OCI-LY1 (cell line): ENCODE measurements at regions not wholly inside any gene's neighbourhood (a gene's known extent, or its start where the extent isn't known, plus 50 kb on each side); places are given as distances from the start of the nearest gene placed in this dataset.

ENCODE experiments used
- H2AFZ ChIP-seq: fragments of 200-600 bp; sonication (generic), shearing (Covaris generic); 2 replicates; pipeline ENCODE4 v1.6.0; 2014; ENCODE audit warnings: antibody characterized with exemption, mild to moderate bottlenecking, low read length
- H3F3A ChIP-seq: fragments of 200-600 bp; sonication (generic), shearing (Covaris generic); 2 replicates; pipeline ENCODE4 v1.6.0; 2014; ENCODE audit warnings: mild to moderate bottlenecking, antibody characterized with exemption, low read length, moderate library complexity; ENCODE audit not compliant: insufficient read depth
- H3K27ac ChIP-seq: fragments of 200-600 bp; sonication (generic); 2 replicates; pipeline ENCODE4 v1.5.1; 2014; ENCODE audit warnings: low read length, mixed run types, mild to moderate bottlenecking, low read depth; ENCODE audit not compliant: poor library complexity, severe bottlenecking
- H3K27me3 ChIP-seq: fragments of 200-600 bp; sonication (generic); 2 replicates; pipeline ENCODE4 v1.6.0; 2014; ENCODE audit warnings: antibody characterized with exemption, mild to moderate bottlenecking, low read length, moderate library complexity; ENCODE audit not compliant: insufficient read depth
- H3K36me3 ChIP-seq: fragments of 200-600 bp; sonication (generic); 2 replicates; pipeline ENCODE4 v1.6.1; 2014; ENCODE audit warnings: mild to moderate bottlenecking, antibody characterized with exemption, low read length, moderate library complexity, mixed read lengths; ENCODE audit not compliant: insufficient read depth
- H3K4me1 ChIP-seq: fragments of 200-600 bp; sonication (generic); 2 replicates; pipeline ENCODE4 v1.5.1; 2014; ENCODE audit warnings: mild to moderate bottlenecking, low read length, moderate library complexity; ENCODE audit not compliant: insufficient read depth, severe bottlenecking
- H3K4me2 ChIP-seq: fragments of 200-600 bp; sonication (generic), shearing (Covaris generic); 2 replicates; pipeline ENCODE4 v1.6.1; 2014; ENCODE audit warnings: low read length
- H3K4me3 ChIP-seq: fragments of 200-600 bp; sonication (generic); 2 replicates; pipeline ENCODE4 v1.5.1; 2014; ENCODE audit warnings: low read length, low read depth, mild to moderate bottlenecking, mixed read lengths; ENCODE audit not compliant: poor library complexity, severe bottlenecking
- H3K79me2 ChIP-seq: fragments of 200-600 bp; shearing (Covaris generic); 2 replicates; pipeline ENCODE4 v1.6.1; 2016; ENCODE audit warnings: mixed run types, low read length, mixed read lengths; ENCODE audit not compliant: insufficient read depth
- H3K9ac ChIP-seq: fragments of 200-600 bp; sonication (generic), shearing (Covaris generic); 2 replicates; pipeline ENCODE4 v1.6.1; 2014; ENCODE audit warnings: mild to moderate bottlenecking, low read length, mixed read lengths
- H3K9me2 ChIP-seq: fragments of 200-600 bp; sonication (generic), shearing (Covaris generic); 2 replicates; pipeline ENCODE4 v1.6.1; 2014; ENCODE audit warnings: low read depth, mild to moderate bottlenecking, low read length, mixed read lengths
- H3K9me3 ChIP-seq: fragments of 200-600 bp; shearing (Covaris generic); 2 replicates; pipeline ENCODE4 v1.6.1; 2014; ENCODE audit warnings: low read length, mixed read lengths
- H4K20me1 ChIP-seq: fragments of 200-600 bp; sonication (generic), shearing (Covaris generic); 2 replicates; pipeline ENCODE4 v1.6.0; 2016; ENCODE audit warnings: mild to moderate bottlenecking, low read length; ENCODE audit not compliant: insufficient read depth
- CTCF ChIP-seq: fragments of 200-600 bp; sonication (generic), shearing (Covaris generic); IDR thresholded peaks from 2 replicates; pipeline ENCODE4 v1.5.1; 2017; ENCODE audit warnings: mild to moderate bottlenecking, antibody characterized with exemption, low read length, moderate library complexity, mixed read lengths
- EZH2 ChIP-seq: fragments of 200-600 bp; sonication (generic), shearing (Covaris generic); IDR thresholded peaks from 2 replicates; pipeline ENCODE4 v1.8.0; 2017; ENCODE audit warnings: borderline replicate concordance, mixed run types, mild to moderate bottlenecking, antibody characterized with exemption, low read length, moderate library complexity, mixed read lengths

DNA sequence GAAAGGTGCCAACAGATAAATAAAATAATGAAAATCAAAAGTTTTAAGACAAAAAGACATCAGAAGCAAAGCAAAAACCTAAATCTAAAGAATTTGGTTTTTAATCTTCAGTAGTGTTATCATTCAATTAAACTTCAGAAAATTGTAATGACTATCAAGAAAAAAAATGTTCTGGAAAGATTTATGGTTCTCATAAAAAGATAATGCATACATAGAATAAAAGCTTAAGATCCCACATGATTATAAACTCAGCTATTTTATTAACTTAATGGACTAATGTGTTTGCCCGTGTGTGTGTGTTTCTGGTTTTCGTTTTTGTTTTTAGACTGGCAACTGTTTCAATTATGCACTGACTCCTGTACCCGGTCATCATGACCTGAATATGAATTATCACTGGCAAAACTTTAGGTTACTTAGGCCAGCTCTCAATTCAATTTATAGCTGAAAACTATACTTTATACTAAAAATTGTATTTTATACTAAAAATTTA is 217.5 kb upstream of the DKK2 start:
- Histone ChIP-seq H3K9ac (no peak overlapping the region), H3K4me3 (no peak overlapping the region), H3K4me2 (no peak overlapping the region), H3K4me1 (no peaks in the 10 kb centered on the region), H4K20me1 (no peaks in the 10 kb centered on the region), H3K9me2 (no peaks in the 10 kb centered on the region), H3K9me3 (no peaks in the 10 kb centered on the region), H2AFZ (no peak overlapping the region), H3K79me2 (no peaks in the 10 kb centered on the region), H3K36me3 (no peaks in the 10 kb centered on the region), H3K27ac (no peak overlapping the region), H3K27me3 (no peaks in the 10 kb centered on the region), H3F3A (no peaks in the 10 kb centered on the region)
- TF ChIP-seq EZH2 (no peak), CTCF (no peak)

DNA sequence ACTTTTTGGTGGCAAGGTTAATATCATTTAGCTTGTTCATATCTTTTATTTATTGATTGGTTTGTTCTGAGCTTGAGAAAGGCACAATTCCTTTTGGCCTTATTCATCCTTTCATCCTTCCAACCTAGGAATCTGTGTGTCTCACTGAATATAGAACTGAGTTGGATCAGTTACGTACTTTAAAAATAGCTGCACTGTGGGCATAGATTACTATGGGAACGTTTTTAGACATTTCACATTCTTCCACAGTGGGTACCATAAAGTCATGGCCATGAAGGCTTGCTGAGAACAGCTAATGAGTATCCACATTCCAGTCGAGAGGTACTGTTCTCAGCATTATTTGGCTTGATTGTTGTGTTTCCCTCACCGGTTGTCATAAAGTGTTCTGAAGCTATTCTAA is 217.0 kb upstream of the DKK2 start:
- Histone ChIP-seq H3K27me3 (no peaks in the 10 kb centered on the region), H3K27ac (no peak overlapping the region), H3K9me3 (no peaks in the 10 kb centered on the region), H3K4me1 (no peaks in the 10 kb centered on the region), H3K4me2 (no peak overlapping the region), H3K4me3 (no peak overlapping the region), H4K20me1 (no peaks in the 10 kb centered on the region), H3K9me2 (no peaks in the 10 kb centered on the region), H3K79me2 (no peaks in the 10 kb centered on the region), H2AFZ (no peak overlapping the region), H3K36me3 (no peaks in the 10 kb centered on the region), H3F3A (no peaks in the 10 kb centered on the region), H3K9ac (no peak overlapping the region)
- TF ChIP-seq EZH2 = no peak
- TF ChIP-seq CTCF = no peak

- H3K4me3 ChIP-seq = no peak overlapping the region
- no peaks in the 10 kb centered on the region for H4K20me1 ChIP-seq
- no peaks in the 10 kb centered on the region for H3F3A ChIP-seq
- H3K4me2 ChIP-seq = no peak overlapping the region
- no peak overlapping the region for H3K27ac ChIP-seq
- H3K9me2 ChIP-seq = no peaks in the 10 kb centered on the region
- H3K9me3 ChIP-seq = no peaks in the 10 kb centered on the region
- H3K9ac ChIP-seq = no peak overlapping the region
- H3K79me2 ChIP-seq = no peaks in the 10 kb centered on the region
- no peaks in the 10 kb centered on the region for H3K27me3 ChIP-seq
- no peaks in the 10 kb centered on the region for H3K4me1 ChIP-seq
- H3K36me3 ChIP-seq = no peaks in the 10 kb centered on the region
- TF ChIP-seq EZH2 (no peak), CTCF (no peak)
- H2AFZ ChIP-seq = no peak overlapping the region
Observed at GRCh38 chr4:107252571-107252970, 216.5 kb upstream of the DKK2 start.
